Osteoblast (primary cell): ENCODE measurements at regions not wholly inside any gene's neighbourhood (a gene's known extent, or its start where the extent isn't known, plus 50 kb on each side); places are given as distances from the start of the nearest gene placed in this dataset.

Experiments used
- DNase-seq: peaks from one replicate; pipeline ENCODE4 v3.0.0; 2011; ENCODE audit warnings: low spot score, mixed read lengths; ENCODE audit not compliant: insufficient read length; ENCODE audit errors: missing footprints
- H2AFZ ChIP-seq: 2 replicates; pipeline ENCODE4 v1.6.0; 2011; ENCODE audit warnings: mild to moderate bottlenecking, low read length
- H3K27ac ChIP-seq: 2 replicates; pipeline ENCODE4 v1.5.1; 2011; ENCODE audit warnings: mild to moderate bottlenecking, low read depth, low read length, moderate library complexity
- H3K27me3 ChIP-seq: 2 replicates; pipeline ENCODE4 v1.6.0; 2012; ENCODE audit warnings: mild to moderate bottlenecking, control low read depth, inconsistent platforms, low read length, moderate library complexity; ENCODE audit not compliant: insufficient read depth
- H3K36me3 ChIP-seq: 2 replicates; pipeline ENCODE4 v1.5.1; 2011; ENCODE audit warnings: mild to moderate bottlenecking, low read length, control low read depth, moderate library complexity; ENCODE audit not compliant: insufficient read depth
- H3K4me1 ChIP-seq: 2 replicates; pipeline ENCODE4 v1.5.1; 2011; ENCODE audit warnings: mild to moderate bottlenecking, low read length, control low read depth, moderate library complexity; ENCODE audit not compliant: insufficient read depth
- H3K4me2 ChIP-seq: 2 replicates; pipeline ENCODE4 v1.6.0; 2011; ENCODE audit warnings: mild to moderate bottlenecking, low read length; ENCODE audit not compliant: insufficient read depth
- H3K4me3 ChIP-seq: fragments of 200-600 bp; sonication (generic); 3 replicates; pipeline ENCODE4 v1.5.1; 2012; ENCODE audit warnings: mild to moderate bottlenecking, low read length, inconsistent platforms; ENCODE audit not compliant: insufficient read depth
- H3K79me2 ChIP-seq: 2 replicates; pipeline ENCODE4 v1.6.0; 2012; ENCODE audit warnings: mild to moderate bottlenecking, low read length, control low read depth, inconsistent platforms; ENCODE audit not compliant: insufficient read depth
- H3K9me3 ChIP-seq: 2 replicates; pipeline ENCODE4 v1.5.1; 2011; ENCODE audit warnings: low read depth, low read length, control low read depth
- H4K20me1 ChIP-seq: 2 replicates; pipeline ENCODE4 v1.6.0; 2012; ENCODE audit warnings: mild to moderate bottlenecking, low read length, control low read depth; ENCODE audit not compliant: insufficient read depth
- CTCF ChIP-seq: IDR thresholded peaks from 2 replicates; pipeline ENCODE4 v1.5.1; 2011; ENCODE audit warnings: mild to moderate bottlenecking, low read depth, low read length, moderate library complexity; ENCODE audit errors: extremely low read depth

- no peak for TF ChIP-seq CTCF
- no peaks in the 10 kb centered on the region for H3K27me3 ChIP-seq
These were observed 69.8 kb upstream of the DMAC1 start for GRCh38 chr9:7869340-7869739.

GRCh38 chr9:7862170-7862569 is 62.6 kb upstream of the DMAC1 start:
- H3K27me3 ChIP-seq: no peaks in the 10 kb centered on the region
- H3K79me2 ChIP-seq: no peaks in the 10 kb centered on the region
- no peak for DNase-seq
- H3K9me3 ChIP-seq: no peaks in the 10 kb centered on the region
- H4K20me1 ChIP-seq: no peaks in the 10 kb centered on the region
- H3K27ac ChIP-seq: no peak overlapping the region
- no peaks in the 10 kb centered on the region for H3K4me1 ChIP-seq
- no peak overlapping the region for H3K4me3 ChIP-seq
- H3K36me3 ChIP-seq: no peaks in the 10 kb centered on the region
- no peak for TF ChIP-seq CTCF
- no peak overlapping the region for H2AFZ ChIP-seq
- no peak overlapping the region for H3K4me2 ChIP-seq

More at GRCh38 chr9:7869340-7869739, 69.8 kb upstream of the DMAC1 start:
- H2AFZ ChIP-seq: no peak overlapping the region
- H3K4me1 ChIP-seq: no peaks in the 10 kb centered on the region
- H3K9me3 ChIP-seq: no peaks in the 10 kb centered on the region
- no peak overlapping the region for H3K4me3 ChIP-seq
- no peak overlapping the region for H3K4me2 ChIP-seq
- H3K36me3 ChIP-seq: no peaks in the 10 kb centered on the region
- no peaks in the 10 kb centered on the region for H4K20me1 ChIP-seq
- H3K27ac ChIP-seq: no peak overlapping the region
- no peaks in the 10 kb centered on the region for H3K79me2 ChIP-seq
- DNase-seq: no peak

- DNase-seq: no peak
- no peak overlapping the region for H3K4me2 ChIP-seq
- H3K4me3 ChIP-seq: no peak overlapping the region
- TF ChIP-seq CTCF: no peak
- no peaks in the 10 kb centered on the region for H3K79me2 ChIP-seq
- no peaks in the 10 kb centered on the region for H3K4me1 ChIP-seq
- no peaks in the 10 kb centered on the region for H3K27me3 ChIP-seq
- H3K9me3 ChIP-seq: no peaks in the 10 kb centered on the region
- no peaks in the 10 kb centered on the region for H4K20me1 ChIP-seq
- no peak overlapping the region for H2AFZ ChIP-seq
- no peaks in the 10 kb centered on the region for H3K36me3 ChIP-seq
- no peak overlapping the region for H3K27ac ChIP-seq
These were observed 61.5 kb upstream of the DMAC1 start for GRCh38 chr9:7861086-7861485.

GRCh38 chr9:7860335-7860709 is 60.7 kb upstream of the DMAC1 start:
- no peaks in the 10 kb centered on the region for H3K9me3 ChIP-seq

More at GRCh38 chr9:7860335-7860709, 60.7 kb upstream of the DMAC1 start:
- Histone ChIP-seq H3K79me2 (no peaks in the 10 kb centered on the region), H3K27me3 (no peaks in the 10 kb centered on the region), H4K20me1 (no peaks in the 10 kb centered on the region), H3K4me3 (no peak overlapping the region), H3K4me2 (no peak overlapping the region), H2AFZ (no peak overlapping the region), H3K4me1 (no peaks in the 10 kb centered on the region), H3K36me3 (no peaks in the 10 kb centered on the region), H3K27ac (no peak overlapping the region)
- TF ChIP-seq CTCF: no peak
- DNase-seq: no peak
